HepG2 (cell line): ENCODE measurements at regions not wholly inside any gene's neighbourhood (a gene's known extent, or its start where the extent isn't known, plus 50 kb on each side); places are given as distances from the start of the nearest gene placed in this dataset.

Experiments
- RBM39 ChIP-seq: fragments of 200-400 bp; formaldehyde crosslinking; IDR thresholded peaks from one replicate; pipeline ENCODE4 v1.6.1; 2018; ENCODE audit warnings: antibody characterized with exemption, mild to moderate bottlenecking, low read depth, low read length; ENCODE audit not compliant: poor library complexity, severe bottlenecking
- SUZ12 ChIP-seq: fragments of 150-350 bp; IDR thresholded peaks from 2 replicates; pipeline ENCODE4 v1.6.1; 2014; ENCODE audit warnings: low read depth, low read length
- YY1 ChIP-seq: IDR thresholded peaks from 2 replicates; pipeline ENCODE4 v1.6.1; 2011; ENCODE audit warnings: low read length, low read depth, moderate library complexity, mild to moderate bottlenecking; ENCODE audit not compliant: insufficient read depth, insufficient replicate concordance
- ZGPAT ChIP-seq: IDR thresholded peaks from 2 replicates; pipeline ENCODE4 v1.6.1; 2016; ENCODE audit warnings: mild to moderate bottlenecking
- ZNF292 ChIP-seq: sonication (generic); formaldehyde crosslinking; IDR thresholded peaks from 2 replicates; pipeline ENCODE4 v1.8.1; 2022; ENCODE audit warnings: mild to moderate bottlenecking, low read depth, missing genetic modification reagents, borderline replicate concordance

- TF ChIP-seq RBM39 (no peak), YY1 (no peak), SUZ12 (no peak), ZGPAT (CRISPR knock-in tag) (no peak), ZNF292 (CRISPR knock-in tag) (no peak)
Observed at GRCh38 chr16:50996166-50996829, 154.8 kb downstream of the SALL1 start.
